ELR (cell line): ENCODE measurements at regions not wholly inside any gene's neighbourhood (a gene's known extent, or its start where the extent isn't known, plus 50 kb on each side); places are given as distances from the start of the nearest gene placed in this dataset.
"Not testable (repeated sequence)": the region's sequence is repeated elsewhere in the genome, so short reads cannot be mapped to it uniquely, and the experiment has no call there.

ENCODE experiments used
- DNase-seq: peaks from one replicate; pipeline ENCODE4 v3.0.0-alpha.2; 2015; ENCODE audit warnings: low read depth

- not testable (repeated sequence) for DNase-seq
Measured at GRCh38 chrX:27156921-27157320, 306.2 kb downstream of the PPP4R3C start.

GRCh38 chrX:27136325-27136724 is 326.8 kb downstream of the PPP4R3C start:
- DNase-seq: no peak

DNA sequence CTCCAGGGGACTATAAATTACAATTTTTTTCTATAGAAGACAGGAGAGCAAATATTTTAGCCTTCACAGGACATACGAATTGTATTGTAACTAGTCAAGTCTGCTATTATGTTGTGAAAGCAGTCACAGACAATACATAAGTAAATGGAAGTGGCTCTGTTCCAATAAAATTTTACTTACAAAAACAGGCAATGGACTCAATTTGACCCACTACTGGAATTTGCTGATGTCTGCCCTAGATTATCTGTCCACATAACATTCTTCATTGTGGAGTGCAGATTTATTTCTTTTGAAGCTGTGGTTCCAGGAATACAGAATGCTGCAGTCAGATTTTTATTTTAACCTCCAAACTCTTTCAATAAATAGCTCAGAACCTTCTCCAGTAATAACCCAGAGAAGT is 330.3 kb downstream of the PPP4R3C start:
- no peak for DNase-seq

DNA sequence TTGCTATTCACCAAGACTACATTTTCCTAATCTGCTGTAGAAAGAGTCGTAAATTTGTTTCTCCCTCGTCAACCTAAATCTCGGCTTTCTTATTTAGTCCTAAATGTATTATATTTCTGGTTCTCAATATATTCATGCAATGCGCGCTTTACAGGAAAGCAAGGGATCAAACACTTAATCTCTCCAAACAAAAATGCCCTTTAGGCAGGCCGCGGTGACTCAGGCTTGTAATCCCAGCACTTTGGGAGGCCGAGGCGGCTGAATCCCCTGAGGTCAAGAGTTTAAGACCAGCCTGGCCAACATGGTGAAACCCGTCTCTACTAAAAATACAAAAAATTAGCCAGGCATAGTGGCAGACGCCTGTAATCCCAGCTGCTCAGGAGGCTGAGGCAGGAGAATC is 376.0 kb downstream of the PPP4R3C start:
- DNase-seq: not testable (repeated sequence)

- DNase-seq: no peak
Measured at GRCh38 chrX:27086237-27086636, 376.9 kb downstream of the PPP4R3C start.

DNA sequence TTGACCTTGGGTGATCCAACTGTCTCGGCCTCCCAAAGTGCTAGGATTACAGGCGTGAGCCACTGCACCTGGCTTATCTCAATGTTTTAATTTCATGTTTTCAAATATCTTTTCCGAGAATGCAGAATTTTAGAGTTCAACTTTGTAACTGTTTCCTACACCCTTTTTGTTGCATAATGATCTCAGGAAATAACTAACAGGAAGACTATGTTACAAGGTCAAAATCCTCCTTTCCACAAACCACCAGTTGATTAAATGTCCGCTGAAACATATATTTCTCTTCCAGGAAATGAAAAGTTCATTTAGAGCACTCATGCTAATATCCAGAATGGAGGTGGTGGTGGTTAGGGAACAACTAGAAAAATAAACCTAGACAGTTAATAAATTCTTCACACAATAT is 377.8 kb downstream of the PPP4R3C start:
- no peak for DNase-seq

- DNase-seq: no peak
Measured at GRCh38 chrX:27078371-27078770, 384.8 kb downstream of the PPP4R3C start.

- DNase-seq: no peak
Measured at GRCh38 chrX:27057883-27058282, 405.3 kb downstream of the PPP4R3C start.

- no peak for DNase-seq
Measured at GRCh38 chrX:27039332-27039731, 423.8 kb downstream of the PPP4R3C start.

- DNase-seq: no peak
Measured at GRCh38 chrX:27008486-27008885, 454.7 kb downstream of the PPP4R3C start.

DNA sequence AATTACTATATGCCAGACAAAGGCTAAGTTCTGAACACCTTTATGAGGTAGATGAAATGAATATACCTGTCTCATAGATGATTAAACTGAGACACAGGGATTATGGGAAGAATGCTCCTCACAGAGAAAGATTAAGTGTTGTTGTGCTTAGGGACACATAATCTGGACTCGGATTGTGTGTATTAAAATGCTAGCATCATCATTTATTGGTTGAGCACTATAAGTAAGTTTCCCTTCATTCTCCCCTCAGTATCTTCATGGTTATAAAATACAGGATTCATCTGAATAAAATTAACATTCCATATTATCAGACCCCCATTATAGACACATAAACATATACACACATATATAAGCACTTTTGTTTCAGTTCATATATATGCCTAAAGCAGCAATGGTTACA is 463.5 kb downstream of the PPP4R3C start:
- no peak for DNase-seq

- DNase-seq: no peak
Measured at GRCh38 chrX:26958261-26958660, 504.9 kb downstream of the PPP4R3C start.

DNA sequence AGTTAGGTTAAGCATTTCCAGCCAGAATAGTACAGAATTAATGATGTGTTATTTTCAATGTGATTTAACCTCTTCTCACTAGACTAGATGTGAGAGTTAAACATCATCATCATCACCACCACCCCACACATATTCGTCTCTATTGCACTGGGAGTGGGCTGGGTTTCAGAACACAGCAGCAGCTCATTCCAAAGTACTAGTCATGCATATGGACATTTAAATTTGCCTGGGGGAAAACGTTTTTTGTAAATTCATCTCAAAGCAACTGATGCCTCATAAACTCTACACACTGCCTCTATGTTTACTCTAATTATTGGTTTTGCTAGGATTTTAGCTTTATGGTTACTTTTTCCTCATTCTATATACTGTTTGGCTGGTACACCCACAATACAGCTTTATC is 509.1 kb downstream of the PPP4R3C start:
- DNase-seq: no peak

GRCh38 chrX:26952213-26952612 is 510.9 kb downstream of the PPP4R3C start:
- DNase-seq: no peak

- DNase-seq: no peak
Measured at GRCh38 chrX:26927419-26927818, 535.7 kb downstream of the PPP4R3C start.

- no peak for DNase-seq
Measured at GRCh38 chrX:26925088-26925487, 538.1 kb downstream of the PPP4R3C start.

DNA sequence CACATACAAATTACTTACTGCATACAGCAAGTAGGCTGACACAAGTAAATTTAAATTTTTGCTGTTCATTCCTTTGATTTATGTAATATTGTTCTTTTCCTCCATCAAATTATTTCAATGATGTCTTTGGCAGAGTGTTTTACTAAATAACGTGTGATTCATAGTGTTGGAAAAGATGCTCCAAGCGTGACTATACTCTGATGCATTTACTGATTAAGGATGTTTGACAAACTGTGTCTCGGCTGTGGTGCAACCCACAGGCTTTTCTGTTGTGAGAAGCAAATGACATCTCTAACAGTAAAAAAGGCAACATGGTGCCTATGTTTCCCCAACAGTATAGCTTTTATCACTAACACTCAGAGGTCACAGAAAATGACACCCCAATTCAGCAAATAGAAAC is 540.9 kb downstream of the PPP4R3C start:
- no peak for DNase-seq

DNA sequence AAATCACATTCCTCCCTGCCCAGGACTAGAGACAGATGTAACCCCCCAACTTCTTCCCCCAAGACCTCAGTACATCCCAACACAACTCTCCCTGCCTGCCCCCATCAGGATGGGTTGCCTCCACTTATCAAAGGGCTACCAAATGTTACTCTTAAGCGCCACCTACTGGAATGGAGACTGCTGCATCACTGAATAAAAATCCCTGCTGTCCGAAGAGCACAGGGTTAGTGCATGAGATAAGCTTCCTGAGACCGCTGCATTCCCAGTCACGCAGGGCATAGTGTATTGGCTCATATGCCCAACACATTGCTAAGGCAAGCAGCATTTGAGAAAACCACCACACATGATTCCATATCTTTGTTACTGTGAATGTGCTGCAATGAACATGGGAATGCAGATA is 544.5 kb downstream of the PPP4R3C start:
- DNase-seq: no peak

DNA sequence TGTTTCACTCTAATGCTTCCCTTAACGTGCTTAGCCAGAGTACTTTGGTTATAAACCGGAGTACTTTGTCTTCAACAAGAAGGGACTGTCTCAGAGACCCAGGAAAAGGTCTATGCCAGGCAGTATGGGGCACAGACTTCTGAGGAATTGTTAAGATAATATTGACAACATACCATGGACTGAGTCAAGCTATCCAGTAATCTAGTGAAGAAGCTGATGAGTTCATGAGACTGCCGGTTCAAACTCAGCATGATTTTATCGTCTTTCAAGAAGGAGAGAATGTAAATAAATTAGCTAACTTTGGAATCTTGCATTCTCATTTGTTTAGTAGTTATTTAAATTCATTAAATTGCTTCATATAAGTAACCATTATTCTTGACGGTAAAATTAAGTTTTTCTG is 546.1 kb downstream of the PPP4R3C start:
- DNase-seq: no peak

- no peak for DNase-seq
Measured at GRCh38 chrX:26915064-26915463, 548.1 kb downstream of the PPP4R3C start.

DNA sequence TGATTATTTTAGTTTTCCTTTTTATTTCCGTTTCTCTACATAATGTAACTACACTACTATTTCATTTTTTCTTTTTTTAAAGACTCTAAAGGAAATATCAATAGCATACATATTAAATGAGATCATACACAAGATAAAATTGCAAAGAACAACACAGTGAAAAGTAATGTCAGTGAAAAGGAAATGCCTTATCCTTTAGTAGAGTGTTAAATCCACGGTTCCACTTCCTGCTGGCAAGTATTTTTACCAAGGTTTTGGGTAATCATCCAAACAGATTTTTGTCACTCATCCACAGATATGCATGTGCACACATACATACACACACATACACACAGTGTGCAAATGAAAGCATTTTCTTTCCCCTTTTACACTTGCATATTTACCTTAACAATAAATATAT is 548.9 kb downstream of the PPP4R3C start:
- DNase-seq: no peak

GRCh38 chrX:26911785-26912184 is 551.4 kb downstream of the PPP4R3C start:
- not testable (repeated sequence) for DNase-seq

- no peak for DNase-seq
Measured at GRCh38 chrX:26909728-26910127, 553.4 kb downstream of the PPP4R3C start.

- DNase-seq: no peak
Measured at GRCh38 chrX:26908218-26908617, 554.9 kb downstream of the PPP4R3C start.

- DNase-seq: no peak
Measured at GRCh38 chrX:26889574-26889973, 573.6 kb downstream of the PPP4R3C start.
